ENCODE measurements at regions not wholly inside any gene's neighbourhood (a gene's known extent, or its start where the extent isn't known, plus 50 kb on each side); places are given as distances from the start of the nearest gene placed in this dataset.

- no peak overlapping the region for H3K4me2 ChIP-seq (ENCODE audit: insufficient read depth, low read length)
- no peaks in the 10 kb centered on the region for H3K36me3 ChIP-seq (ENCODE audit: insufficient read depth, low read length)
- no peaks in the 10 kb centered on the region for H3K79me2 ChIP-seq (ENCODE audit: insufficient read depth, low read length)
- no peak for DNase-seq (ENCODE audit: insufficient read length, low spot score, missing footprints)
- H2AFZ ChIP-seq (ENCODE audit: low read length), result no peak overlapping the region
- peaks cover 14% of the 10 kb centered on the region for H3K27me3 ChIP-seq (ENCODE audit: insufficient read depth, low read length)
- no peaks in the 10 kb centered on the region for H4K20me1 ChIP-seq (ENCODE audit: insufficient read depth, low read length)
- H3K4me3 ChIP-seq (ENCODE audit: insufficient read depth, low read length), result no peak overlapping the region
- no peak for TF ChIP-seq CTCF (IDR thresholded peaks at IDR 0.05; ENCODE audit: extremely low read depth, low read depth, low read length)
- H3K4me1 ChIP-seq (ENCODE audit: insufficient read depth, low read length), result no peaks in the 10 kb centered on the region
- no peaks in the 10 kb centered on the region for H3K9me3 ChIP-seq (ENCODE audit: low read depth, low read length)
- H3K27ac ChIP-seq (ENCODE audit: low read depth, low read length), result no peak overlapping the region
Observed at GRCh38 chr18:10371165-10371564, 83.3 kb upstream of the APCDD1 start.

DNA sequence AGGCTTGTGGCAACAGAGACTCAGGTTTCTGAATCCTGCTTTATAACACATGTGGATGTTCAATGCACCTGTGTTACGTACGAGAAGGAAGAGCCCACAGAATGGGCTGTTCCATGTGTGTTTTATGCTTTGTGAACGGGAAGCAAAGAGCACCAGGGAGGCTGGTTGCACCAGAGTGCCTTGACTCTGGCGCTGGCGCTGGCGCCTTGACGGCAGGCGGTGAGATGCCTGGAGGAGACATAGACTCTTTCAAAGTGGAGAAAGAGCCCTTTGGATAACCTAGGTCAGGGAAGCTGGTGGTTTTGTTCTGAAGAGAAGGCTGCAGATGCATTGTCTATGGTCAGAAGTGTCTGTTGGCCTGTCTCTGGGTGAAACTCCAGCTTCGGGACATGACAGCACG is 80.2 kb upstream of the APCDD1 start:
- Histone ChIP-seq H3K4me3 (ENCODE audit: insufficient read depth, low read length) (no peak overlapping the region), H3K4me1 (ENCODE audit: insufficient read depth, low read length) (peaks cover 26% of the 10 kb centered on the region), H3K9me3 (ENCODE audit: low read depth, low read length) (no peaks in the 10 kb centered on the region), H3K4me2 (ENCODE audit: insufficient read depth, low read length) (no peak overlapping the region), H3K27me3 (ENCODE audit: insufficient read depth, low read length) (peaks cover 16% of the 10 kb centered on the region), H3K79me2 (ENCODE audit: insufficient read depth, low read length) (no peaks in the 10 kb centered on the region), H2AFZ (ENCODE audit: low read length) (no peak overlapping the region), H4K20me1 (ENCODE audit: insufficient read depth, low read length) (no peaks in the 10 kb centered on the region), H3K27ac (ENCODE audit: low read depth, low read length) (no peak overlapping the region), H3K36me3 (ENCODE audit: insufficient read depth, low read length) (no peaks in the 10 kb centered on the region)
- DNase-seq (ENCODE audit: insufficient read length, low spot score, missing footprints), result no peak
- no peak for TF ChIP-seq CTCF (IDR thresholded peaks at IDR 0.05; ENCODE audit: extremely low read depth, low read depth, low read length)

DNA sequence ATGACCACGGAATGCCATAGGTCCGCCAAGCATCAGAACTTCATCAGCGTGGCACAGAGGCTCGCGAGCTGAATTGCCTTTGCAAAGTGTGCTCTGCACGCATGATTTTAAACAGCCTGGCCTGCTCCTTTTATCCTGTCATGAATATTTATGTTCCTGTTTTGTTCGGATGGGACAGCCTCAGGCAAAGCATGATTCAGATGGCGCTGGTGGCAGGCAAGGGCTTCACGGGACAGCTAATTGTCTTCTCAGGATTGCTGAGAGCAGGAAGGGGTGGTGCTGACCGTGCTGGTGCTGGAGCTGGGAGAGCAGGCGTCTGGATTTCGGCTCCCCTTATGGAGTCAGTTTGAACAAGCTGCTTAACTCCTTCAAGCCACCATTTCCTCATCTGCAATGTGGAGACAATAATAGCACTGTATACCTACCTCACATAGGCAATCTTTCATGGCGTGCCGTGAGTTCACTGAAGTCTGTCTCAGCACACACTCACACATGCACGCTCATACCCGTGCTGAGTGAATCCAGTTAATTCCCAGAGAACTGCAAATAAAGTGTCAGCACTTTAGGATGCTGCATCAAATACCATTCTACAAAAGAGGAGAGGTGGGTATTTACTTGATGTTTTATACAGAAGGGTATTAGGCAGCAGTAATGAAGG is 79.7 kb upstream of the APCDD1 start:
- no peak for TF ChIP-seq CTCF (IDR thresholded peaks at IDR 0.05; ENCODE audit: extremely low read depth, low read depth, low read length)
- peaks cover 32% of the 10 kb centered on the region for H3K4me1 ChIP-seq (ENCODE audit: insufficient read depth, low read length)
- no peak overlapping the region for H2AFZ ChIP-seq (ENCODE audit: low read length)
- no peak for DNase-seq (ENCODE audit: insufficient read length, low spot score, missing footprints)
- no peak overlapping the region for H3K4me2 ChIP-seq (ENCODE audit: insufficient read depth, low read length)
- H3K4me3 ChIP-seq (ENCODE audit: insufficient read depth, low read length), result no peak overlapping the region
- H3K79me2 ChIP-seq (ENCODE audit: insufficient read depth, low read length), result no peaks in the 10 kb centered on the region
- no peaks in the 10 kb centered on the region for H4K20me1 ChIP-seq (ENCODE audit: insufficient read depth, low read length)
- peaks cover 13% of the 10 kb centered on the region for H3K27me3 ChIP-seq (ENCODE audit: insufficient read depth, low read length)
- H3K9me3 ChIP-seq (ENCODE audit: low read depth, low read length), result no peaks in the 10 kb centered on the region
- H3K27ac ChIP-seq (ENCODE audit: low read depth, low read length), result no peak overlapping the region
- H3K36me3 ChIP-seq (ENCODE audit: insufficient read depth, low read length), result no peaks in the 10 kb centered on the region

DNA sequence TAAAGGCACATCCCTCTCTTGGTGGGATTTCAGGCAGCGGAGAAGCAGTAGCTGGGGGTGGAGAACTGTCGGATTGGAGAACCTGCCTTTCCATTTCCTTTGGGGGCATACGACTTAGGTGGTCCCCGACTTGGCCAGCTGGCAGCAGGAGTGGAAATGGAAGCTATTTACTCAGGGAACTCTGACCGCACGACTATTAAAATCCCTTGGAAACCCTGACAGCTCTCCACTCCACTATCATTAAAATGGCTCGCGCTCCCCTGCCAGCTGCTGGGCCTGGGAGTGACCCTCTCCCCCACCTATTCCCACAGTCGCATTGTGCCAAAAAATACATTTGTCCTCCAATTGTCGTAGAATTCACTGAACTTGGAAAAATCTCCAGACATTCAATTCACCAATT is 77.7 kb upstream of the APCDD1 start:
- Histone ChIP-seq H3K36me3 (ENCODE audit: insufficient read depth, low read length) (no peaks in the 10 kb centered on the region), H3K4me1 (ENCODE audit: insufficient read depth, low read length) (peaks cover 33% of the 10 kb centered on the region), H3K79me2 (ENCODE audit: insufficient read depth, low read length) (no peaks in the 10 kb centered on the region), H3K4me3 (ENCODE audit: insufficient read depth, low read length) (no peak overlapping the region), H3K27me3 (ENCODE audit: insufficient read depth, low read length) (peaks cover 9% of the 10 kb centered on the region), H3K27ac (ENCODE audit: low read depth, low read length) (peak overlapping the region; percentile 65), H3K9me3 (ENCODE audit: low read depth, low read length) (no peaks in the 10 kb centered on the region), H3K4me2 (ENCODE audit: insufficient read depth, low read length) (no peak overlapping the region), H2AFZ (ENCODE audit: low read length) (peak overlapping the region; percentile 14), H4K20me1 (ENCODE audit: insufficient read depth, low read length) (no peaks in the 10 kb centered on the region)
- DNase-seq (ENCODE audit: insufficient read length, low spot score, missing footprints), result no peak
- TF ChIP-seq CTCF (IDR thresholded peaks at IDR 0.05; ENCODE audit: extremely low read depth, low read depth, low read length), result no peak

All from osteoblast (primary cell).